ENCODE measurements at regions not wholly inside any gene's neighbourhood (a gene's known extent, or its start where the extent isn't known, plus 50 kb on each side); places are given as distances from the start of the nearest gene placed in this dataset.

GRCh38 chr13:87903553-87903952 is 232.4 kb downstream of the SLITRK5 start:
- TF ChIP-seq CTCF (IDR thresholded peaks at IDR 0.05) (no peak), EZH2phosphoT487 (IDR thresholded peaks at IDR 0.05) (no peak), EZH2 (IDR thresholded peaks at IDR 0.05) (no peak)

All from neural progenitor cell (in vitro differentiated cells).